Fibroblast of mammary gland (primary cell): ENCODE measurements at regions not wholly inside any gene's neighbourhood (a gene's known extent, or its start where the extent isn't known, plus 50 kb on each side); places are given as distances from the start of the nearest gene placed in this dataset.

Source experiments
- DNase-seq: peaks from one replicate; pipeline ENCODE4 v3.0.0-alpha.2; 2010; ENCODE audit warnings: low read depth
- H3K4me3 ChIP-seq: 2 replicates; pipeline ENCODE4 v1.5.1; 2011; ENCODE audit warnings: low read depth, mild to moderate bottlenecking, low read length, moderate library complexity; ENCODE audit not compliant: control insufficient read depth
- CTCF ChIP-seq: conservative IDR thresholded peaks from 2 replicates; pipeline ENCODE4 v1.5.1; 2011; ENCODE audit warnings: low read depth, low read length, inconsistent platforms; ENCODE audit not compliant: control insufficient read depth, insufficient read depth

- peak; percentile 46 for DNase-seq
- no peak overlapping the region for H3K4me3 ChIP-seq
- no peak for TF ChIP-seq CTCF
These were observed 850.2 kb upstream of the TMEM132C start for GRCh38 chr12:127416796-127417195.

GRCh38 chr12:127419111-127419510, 847.9 kb upstream of the TMEM132C start:
- TF ChIP-seq CTCF, result no peak
- no peak for DNase-seq
- no peak overlapping the region for H3K4me3 ChIP-seq

GRCh38 chr12:127421614-127422013, 845.4 kb upstream of the TMEM132C start:
- H3K4me3 ChIP-seq, result no peak overlapping the region
- no peak for TF ChIP-seq CTCF
- DNase-seq, result no peak

GRCh38 chr12:127422935-127423566, 843.9 kb upstream of the TMEM132C start:
- DNase-seq, result no peak
- no peak for TF ChIP-seq CTCF
- H3K4me3 ChIP-seq, result no peak overlapping the region

- H3K4me3 ChIP-seq, result no peak overlapping the region
- no peak for DNase-seq
- TF ChIP-seq CTCF, result no peak
These were observed 841.5 kb upstream of the TMEM132C start for GRCh38 chr12:127425474-127425873.

GRCh38 chr12:127428420-127428819, 838.5 kb upstream of the TMEM132C start:
- no peak for DNase-seq
- no peak overlapping the region for H3K4me3 ChIP-seq
- TF ChIP-seq CTCF, result no peak

GRCh38 chr12:127429551-127430285, 837.3 kb upstream of the TMEM132C start:
- no peak overlapping the region for H3K4me3 ChIP-seq
- DNase-seq, result no peak

More at GRCh38 chr12:127429551-127430285, 837.3 kb upstream of the TMEM132C start:
- no peak for TF ChIP-seq CTCF
